SU-DHL-6 (cell line): ENCODE measurements at regions not wholly inside any gene's neighbourhood (a gene's known extent, or its start where the extent isn't known, plus 50 kb on each side); places are given as distances from the start of the nearest gene placed in this dataset.

Experiments
- CTCF ChIP-seq: fragments of 200-600 bp; sonication (generic); IDR thresholded peaks from one replicate; pipeline ENCODE4 v1.5.1; 2017; ENCODE audit warnings: antibody characterized with exemption, mild to moderate bottlenecking, low read length, moderate library complexity; ENCODE audit not compliant: insufficient read depth, poor library complexity, severe bottlenecking
- EZH2phosphoT487 ChIP-seq: fragments of 200-600 bp; sonication (generic), shearing (Covaris generic); conservative IDR thresholded peaks from 2 replicates; pipeline ENCODE4 v1.6.1; 2018; ENCODE audit warnings: mild to moderate bottlenecking, antibody characterized with exemption, low read length, moderate library complexity, mixed read lengths

DNA sequence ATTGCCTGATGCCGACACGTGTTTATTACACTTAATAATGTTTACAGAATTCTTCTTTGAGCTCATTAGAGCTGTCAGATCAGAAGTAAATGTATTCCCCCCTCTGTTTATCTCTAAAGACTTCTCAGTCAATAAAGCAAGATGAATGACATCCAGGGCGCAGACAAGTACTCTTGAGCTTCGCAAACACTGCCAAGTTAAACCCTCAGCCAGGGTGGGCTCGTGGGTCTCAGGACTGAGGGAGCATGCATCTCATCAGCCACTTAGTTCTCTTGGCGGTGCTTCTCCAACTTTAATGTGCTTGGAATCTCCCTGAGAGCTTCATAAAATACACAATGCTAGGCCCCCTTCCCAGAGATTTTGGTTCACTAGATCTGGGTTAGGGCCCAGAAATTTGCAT lies 333.9 kb upstream of the THRB start:
- TF ChIP-seq CTCF = no peak
- TF ChIP-seq EZH2phosphoT487 = no peak
